GM12864 (cell line): ENCODE measurements at regions not wholly inside any gene's neighbourhood (a gene's known extent, or its start where the extent isn't known, plus 50 kb on each side); places are given as distances from the start of the nearest gene placed in this dataset.

Source experiments
- DNase-seq: peaks from one replicate; pipeline ENCODE4 v3.0.0-alpha.2; 2011; ENCODE audit warnings: low read depth
- H3K4me3 ChIP-seq: 2 replicates; pipeline ENCODE4 v1.5.1; 2011; ENCODE audit warnings: mild to moderate bottlenecking, low read depth, low read length, control low read depth
- TF ChIP-seq, protein P1 (sequence below): IDR thresholded peaks from 2 replicates; pipeline ENCODE4 v1.5.1; 2011; ENCODE audit warnings: low read depth, mild to moderate bottlenecking, moderate library complexity, low read length, control low read depth, inconsistent platforms; ENCODE audit errors: missing control alignments

DNA sequence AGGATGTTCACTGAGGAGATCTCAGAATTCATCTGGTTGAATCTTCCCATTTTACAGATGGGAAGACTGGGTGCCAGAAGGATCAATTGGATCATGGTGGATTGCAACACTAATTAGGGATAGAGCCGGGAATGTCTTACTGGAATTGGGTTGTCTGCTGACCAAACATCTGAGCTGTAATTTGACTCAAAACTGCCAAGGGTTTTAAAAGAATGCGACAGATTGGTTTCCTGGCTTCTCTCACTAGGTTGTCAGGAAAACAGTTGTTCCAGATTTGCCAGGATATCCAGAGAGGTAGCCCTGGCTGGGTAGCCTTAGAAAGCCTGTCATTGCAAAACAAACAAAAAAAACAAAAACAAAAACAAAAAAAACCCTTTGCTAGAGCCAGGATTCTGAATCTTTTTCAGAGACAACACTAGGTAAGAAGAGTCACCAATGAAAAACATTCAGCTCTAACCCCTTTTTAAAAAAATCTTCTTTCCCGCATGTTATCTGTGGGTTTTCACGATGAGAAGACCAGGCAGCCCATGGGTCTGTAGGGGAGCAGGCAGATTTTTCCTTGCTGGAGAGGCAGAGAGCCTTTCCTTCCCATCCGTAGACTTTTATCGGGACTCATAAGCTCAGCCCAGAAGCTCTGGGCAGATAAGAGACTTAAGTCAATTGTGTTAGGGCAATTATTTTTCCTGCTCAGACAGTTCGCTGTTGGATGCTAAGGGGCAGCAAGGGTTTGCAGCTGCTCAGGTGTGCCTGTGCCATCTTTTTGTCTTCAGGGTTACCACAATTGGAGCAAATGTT, 418.9 kb downstream of the PRDM2 start:
- H3K4me3 ChIP-seq, result no peak overlapping the region
- TF ChIP-seq, protein P1, sequence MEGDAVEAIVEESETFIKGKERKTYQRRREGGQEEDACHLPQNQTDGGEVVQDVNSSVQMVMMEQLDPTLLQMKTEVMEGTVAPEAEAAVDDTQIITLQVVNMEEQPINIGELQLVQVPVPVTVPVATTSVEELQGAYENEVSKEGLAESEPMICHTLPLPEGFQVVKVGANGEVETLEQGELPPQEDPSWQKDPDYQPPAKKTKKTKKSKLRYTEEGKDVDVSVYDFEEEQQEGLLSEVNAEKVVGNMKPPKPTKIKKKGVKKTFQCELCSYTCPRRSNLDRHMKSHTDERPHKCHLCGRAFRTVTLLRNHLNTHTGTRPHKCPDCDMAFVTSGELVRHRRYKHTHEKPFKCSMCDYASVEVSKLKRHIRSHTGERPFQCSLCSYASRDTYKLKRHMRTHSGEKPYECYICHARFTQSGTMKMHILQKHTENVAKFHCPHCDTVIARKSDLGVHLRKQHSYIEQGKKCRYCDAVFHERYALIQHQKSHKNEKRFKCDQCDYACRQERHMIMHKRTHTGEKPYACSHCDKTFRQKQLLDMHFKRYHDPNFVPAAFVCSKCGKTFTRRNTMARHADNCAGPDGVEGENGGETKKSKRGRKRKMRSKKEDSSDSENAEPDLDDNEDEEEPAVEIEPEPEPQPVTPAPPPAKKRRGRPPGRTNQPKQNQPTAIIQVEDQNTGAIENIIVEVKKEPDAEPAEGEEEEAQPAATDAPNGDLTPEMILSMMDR, result no peak
- no peak for DNase-seq

DNA sequence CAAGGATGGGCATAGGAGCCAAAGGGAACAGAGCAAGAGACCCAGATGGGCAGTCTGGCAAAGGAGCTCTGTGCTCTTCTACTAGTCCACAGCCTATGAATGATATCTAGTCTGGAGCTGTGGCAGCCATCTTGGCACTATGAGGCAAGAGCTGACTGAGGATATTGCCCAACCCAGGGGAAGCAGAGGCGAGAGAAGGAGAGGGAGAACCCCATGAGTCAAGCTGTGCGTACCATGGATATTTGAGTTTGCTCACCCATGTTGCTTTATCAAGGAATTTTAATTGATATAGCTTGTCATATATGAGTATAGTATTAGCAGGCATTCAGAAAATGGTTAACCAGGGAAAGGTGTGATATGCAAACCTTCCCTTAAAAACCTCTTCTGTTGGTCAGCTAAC, 420.9 kb downstream of the PRDM2 start:
- TF ChIP-seq, protein P1, result no peak
- DNase-seq, result no peak
- no peak overlapping the region for H3K4me3 ChIP-seq

DNA sequence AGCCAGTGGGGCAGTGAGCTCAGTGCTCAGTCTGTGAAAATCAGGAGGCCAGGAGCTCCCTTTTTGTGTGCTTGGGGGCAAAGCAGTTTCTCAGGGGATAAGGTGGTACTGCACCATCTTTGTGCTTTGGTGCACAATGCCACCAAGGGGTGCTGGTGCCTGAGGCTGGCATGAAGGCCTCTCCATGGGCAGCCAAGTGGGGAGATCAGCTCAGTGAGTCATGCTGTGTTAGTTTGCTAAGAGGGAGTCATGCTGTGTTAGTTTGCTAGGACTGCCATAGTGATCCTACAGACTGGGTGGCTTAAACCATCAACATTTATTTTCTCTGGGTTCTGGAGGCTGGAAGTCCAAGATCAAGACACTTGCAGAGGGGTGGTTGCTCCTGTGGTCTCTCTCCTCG, 428.1 kb downstream of the PRDM2 start:
- no peak overlapping the region for H3K4me3 ChIP-seq
- no peak for DNase-seq
- TF ChIP-seq, protein P1, result no peak

DNA sequence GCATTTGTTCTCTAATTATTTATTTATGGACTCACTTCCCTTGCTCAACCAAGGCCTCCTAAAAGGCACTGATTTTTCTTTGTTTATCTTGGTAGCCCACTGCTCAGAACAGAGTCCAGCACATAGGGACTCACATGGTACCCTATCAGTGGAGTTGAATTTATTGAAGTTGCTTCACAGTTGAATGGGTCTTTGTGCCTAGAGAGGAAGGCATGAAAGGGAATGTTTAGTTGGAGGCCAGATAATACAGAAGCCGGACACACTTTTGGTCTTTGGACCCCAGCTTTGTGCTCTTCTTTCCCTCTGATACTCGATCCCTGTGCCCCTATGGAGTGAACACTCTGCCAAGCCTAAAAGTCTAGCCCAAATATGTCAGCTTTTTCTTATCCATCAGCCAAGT, 429.0 kb downstream of the PRDM2 start:
- DNase-seq, result no peak
- TF ChIP-seq, protein P1, result no peak
- no peak overlapping the region for H3K4me3 ChIP-seq

DNA sequence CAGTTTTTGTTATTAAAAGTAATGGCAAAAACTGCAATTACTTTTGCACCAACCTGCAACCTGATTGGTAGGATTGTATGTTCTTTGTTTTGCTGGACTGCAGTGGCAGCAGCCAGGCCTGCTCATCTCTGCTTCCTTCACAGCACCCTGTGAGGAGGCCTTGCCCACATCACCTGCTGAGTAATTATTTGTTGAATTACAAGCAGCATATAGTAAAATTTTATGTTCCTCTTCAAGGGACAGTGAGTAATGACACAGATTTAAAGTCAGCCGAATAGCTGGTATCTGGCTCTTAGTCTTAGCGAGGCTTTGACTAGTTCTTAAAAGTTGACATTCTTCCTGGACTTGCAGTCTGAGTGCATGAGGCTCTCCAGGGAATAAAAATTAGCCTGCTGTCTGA, 435.1 kb downstream of the PRDM2 start:
- TF ChIP-seq, protein P1, result no peak
- H3K4me3 ChIP-seq, result no peak overlapping the region
- DNase-seq, result no peak

DNA sequence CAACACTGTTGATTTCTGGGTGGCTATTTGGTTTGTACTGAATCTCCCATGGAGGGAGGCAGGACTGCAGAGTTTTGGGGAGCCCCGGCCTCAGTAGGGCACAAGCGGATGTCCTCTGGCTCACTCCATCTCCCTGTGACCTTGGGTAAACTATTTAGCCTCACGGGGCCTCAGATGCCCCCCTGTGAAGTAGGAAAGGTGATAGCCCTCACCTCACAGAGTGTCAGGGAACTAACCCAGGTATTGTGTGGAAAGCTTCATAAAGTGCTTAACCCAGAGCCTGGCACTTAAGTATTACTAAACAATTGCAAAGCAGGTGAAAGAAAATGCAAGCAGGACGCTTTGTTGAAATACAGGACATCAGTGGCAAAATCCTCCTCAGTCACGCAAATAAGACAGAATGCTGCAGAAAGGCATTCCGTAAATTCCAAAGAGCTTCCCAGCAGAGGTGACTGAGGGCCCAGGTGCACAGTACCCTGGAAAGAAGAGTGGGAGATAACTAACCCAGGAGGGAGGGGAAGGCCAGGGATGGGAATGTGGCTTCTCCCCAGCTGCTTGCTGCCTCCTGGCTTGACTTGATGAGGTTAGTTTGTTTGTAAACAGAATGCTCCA, 436.3 kb downstream of the PRDM2 start:
- TF ChIP-seq, protein P1, result no peak
- H3K4me3 ChIP-seq, result no peak overlapping the region
- no peak for DNase-seq
